HG03571 (cell line): ENCODE measurements at regions not wholly inside any gene's neighbourhood (a gene's known extent, or its start where the extent isn't known, plus 50 kb on each side); places are given as distances from the start of the nearest gene placed in this dataset.

ENCODE experiments used
- ATAC-seq: cut with Tn5 transposase; IDR thresholded peaks from one replicate; pipeline ENCODE4 v1.9.1; 2021; ENCODE audit not compliant: unreplicated experiment

- no peak for ATAC-seq
These were observed 393.8 kb downstream of the ZNF385D start for GRCh38 chr3:21357241-21357640.

DNA sequence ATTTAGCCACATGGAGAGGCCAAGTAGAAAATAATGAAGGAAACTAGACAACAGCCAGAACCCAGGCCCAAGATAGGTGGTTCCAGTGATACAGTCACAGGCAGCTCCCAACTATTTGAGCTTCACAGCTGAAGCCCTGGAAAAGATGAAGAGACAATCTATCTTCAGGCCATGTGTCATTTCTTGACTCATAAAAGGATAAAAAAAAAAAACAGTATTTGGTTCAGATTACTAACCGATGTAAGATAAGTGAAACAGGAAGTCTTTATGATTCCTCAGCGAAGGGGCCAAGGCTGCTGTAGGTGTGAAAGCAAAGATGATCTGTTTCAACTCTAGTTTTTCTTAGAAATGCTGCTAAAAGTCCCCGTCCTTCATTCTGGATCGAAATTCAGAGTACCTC, 394.6 kb downstream of the ZNF385D start:
- no peak for ATAC-seq

DNA sequence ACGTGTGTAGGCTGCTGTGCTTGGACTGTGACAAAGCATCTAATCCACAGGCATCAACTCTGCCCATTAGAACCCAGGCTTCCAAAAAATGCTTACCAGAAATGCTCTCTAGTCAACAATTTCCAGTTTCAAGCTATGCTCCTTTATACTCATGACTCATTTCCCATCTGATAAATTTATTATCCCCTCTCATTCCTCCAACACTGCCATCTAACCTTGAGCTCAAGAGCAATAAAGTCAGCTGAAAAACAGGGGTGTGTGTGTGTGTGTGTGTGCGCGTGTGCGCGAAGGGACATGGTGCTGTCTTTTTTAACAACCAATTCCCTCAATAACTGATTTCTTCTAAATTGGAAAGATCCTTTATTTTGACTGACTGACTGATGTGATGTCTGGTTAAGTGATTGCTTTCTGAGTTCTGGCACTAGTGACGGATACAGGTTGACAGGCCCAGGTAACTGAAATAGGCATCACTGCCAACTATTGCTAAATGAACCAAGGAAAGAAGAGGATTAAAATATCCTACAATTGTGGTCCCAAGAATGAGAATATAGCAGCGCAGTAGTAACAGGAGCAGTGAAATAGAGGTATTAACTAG, 405.5 kb downstream of the ZNF385D start:
- ATAC-seq = no peak

DNA sequence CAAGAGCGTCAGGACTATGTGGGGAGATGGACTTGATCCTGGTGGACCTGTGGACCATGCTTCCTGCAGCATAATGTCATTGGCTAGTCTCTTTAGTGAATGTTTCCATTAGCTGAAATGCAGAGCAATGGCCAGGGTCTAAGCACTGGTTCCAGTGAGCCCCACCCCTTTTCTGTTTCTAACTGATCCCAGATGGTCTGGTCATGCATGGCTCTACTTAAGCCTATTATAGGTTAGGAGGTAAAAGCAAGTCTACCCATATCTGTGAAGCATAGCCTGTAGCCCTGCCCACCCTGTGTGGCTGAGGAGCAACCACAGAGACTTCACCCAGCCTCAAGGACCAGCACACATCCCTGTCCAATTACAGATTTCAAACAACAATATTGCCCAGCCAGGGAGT, 419.2 kb downstream of the ZNF385D start:
- ATAC-seq = no peak

DNA sequence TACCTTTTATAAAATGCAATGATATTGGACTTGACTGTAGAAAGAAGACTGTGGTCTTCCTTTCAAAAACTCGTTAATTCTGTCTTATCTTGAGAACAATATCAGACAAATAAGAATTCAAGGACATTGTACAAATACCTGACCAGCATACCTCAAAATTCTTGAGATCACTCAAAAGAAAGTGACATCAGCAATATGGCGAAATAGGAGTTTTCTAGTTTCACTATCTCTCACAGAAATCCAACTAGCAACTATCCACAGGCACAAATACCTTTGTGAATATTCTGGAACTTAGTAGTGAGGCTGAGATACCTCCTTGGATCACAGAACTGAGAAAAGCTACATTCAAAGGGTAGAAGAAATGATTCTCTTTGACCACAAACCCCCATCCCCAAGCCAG, 419.7 kb downstream of the ZNF385D start:
- ATAC-seq = no peak

GRCh38 chr3:21330293-21330692, 420.7 kb downstream of the ZNF385D start:
- ATAC-seq = peak; percentile 64

DNA sequence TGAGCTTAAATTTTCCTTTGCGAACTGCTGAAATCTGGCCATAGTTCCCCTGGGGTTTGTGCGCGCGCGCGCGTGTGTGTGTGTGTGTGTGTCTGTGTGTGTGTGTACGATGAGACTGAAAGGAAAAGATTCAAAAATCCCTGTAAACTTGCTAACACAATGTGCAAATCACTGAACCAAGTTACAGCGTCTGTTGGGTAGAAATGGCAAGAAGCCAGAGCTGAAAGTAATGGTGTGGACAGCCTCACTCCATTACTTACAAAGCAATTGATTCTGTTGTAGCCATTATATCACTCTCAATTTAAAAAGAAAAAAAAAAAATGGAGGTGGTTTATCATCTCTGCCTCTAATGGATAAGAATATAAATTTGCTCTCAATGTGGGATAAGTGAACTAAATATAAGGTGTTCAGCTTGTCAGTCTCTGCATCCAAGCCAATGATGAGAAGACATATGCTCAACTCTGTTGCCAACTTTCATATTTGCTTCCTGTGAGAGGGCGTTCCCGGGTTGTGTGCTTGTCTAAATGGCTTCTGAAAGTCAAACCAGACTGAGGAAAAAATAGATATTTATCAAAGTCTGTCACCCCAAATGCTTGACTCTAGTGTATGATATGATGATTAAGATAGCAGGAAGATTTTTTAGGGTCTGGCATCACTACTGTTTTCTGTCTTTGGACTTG, 422.2 kb downstream of the ZNF385D start:
- no peak for ATAC-seq

GRCh38 chr3:21326704-21327475, 424.1 kb downstream of the ZNF385D start:
- no peak for ATAC-seq

DNA sequence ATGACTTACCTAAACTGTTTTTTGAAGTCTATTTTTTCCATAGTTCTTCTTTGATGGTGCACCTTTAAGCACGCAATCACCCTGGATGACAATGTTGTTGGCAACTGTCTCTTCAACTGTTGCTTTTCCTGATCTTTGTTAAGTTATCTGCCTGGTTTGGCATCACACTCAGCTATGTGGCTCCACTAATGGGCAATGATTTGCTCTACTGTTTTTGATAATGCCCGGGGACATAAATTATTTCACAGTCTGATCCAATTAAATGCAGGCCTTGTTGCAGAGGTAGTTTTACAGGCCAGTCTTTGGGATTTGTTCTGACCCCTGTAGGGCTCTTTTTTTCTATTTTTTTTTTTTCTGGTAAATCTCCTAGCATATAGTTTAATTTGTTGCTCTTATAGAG, 436.3 kb downstream of the ZNF385D start:
- no peak for ATAC-seq

- ATAC-seq = no peak
These were observed 440.1 kb downstream of the ZNF385D start for GRCh38 chr3:21310891-21311290.

- ATAC-seq = no peak
These were observed 440.8 kb downstream of the ZNF385D start for GRCh38 chr3:21310161-21310560.

DNA sequence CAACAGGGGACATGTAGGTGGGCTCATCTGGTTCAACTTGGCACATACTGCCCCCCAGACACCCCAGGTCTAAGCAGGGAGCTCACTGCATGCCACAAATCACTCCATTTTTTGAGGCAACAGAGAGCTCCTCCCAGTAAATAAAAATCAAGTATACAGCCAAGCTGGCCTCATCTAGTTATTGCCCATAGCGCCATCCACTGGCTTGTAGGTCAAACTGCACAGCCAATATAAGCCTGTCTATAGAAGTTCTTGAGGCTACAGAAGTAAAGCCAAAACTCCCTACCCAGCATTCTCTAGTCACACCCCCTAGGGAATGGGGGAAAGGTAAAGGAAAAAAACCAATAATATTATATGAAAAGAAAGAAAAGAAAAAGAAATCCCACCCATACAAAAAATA, 453.7 kb downstream of the ZNF385D start:
- no peak for ATAC-seq

DNA sequence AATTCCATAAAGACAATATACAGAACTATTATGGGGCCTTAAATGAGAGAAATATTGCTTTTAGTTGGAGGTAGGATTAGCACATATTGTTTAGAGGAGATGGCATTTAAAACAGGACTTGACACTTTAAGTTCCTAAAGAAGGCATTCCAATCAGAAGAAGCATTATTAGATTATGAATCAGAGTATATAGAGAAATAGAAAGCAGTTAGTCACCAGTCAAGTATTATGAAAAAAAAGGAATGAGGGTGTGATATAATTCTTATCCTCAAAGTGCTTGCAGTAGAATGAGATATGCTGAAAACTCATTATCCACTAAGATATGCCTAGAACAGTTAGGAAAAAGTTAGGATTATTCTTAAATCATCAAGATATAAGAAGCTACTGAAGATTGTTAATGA, 456.2 kb downstream of the ZNF385D start:
- ATAC-seq = no peak

- no peak for ATAC-seq
These were observed 458.0 kb downstream of the ZNF385D start for GRCh38 chr3:21292971-21293370.

GRCh38 chr3:21290557-21290956, 460.5 kb downstream of the ZNF385D start:
- ATAC-seq = no peak

- ATAC-seq = no peak
These were observed 476.9 kb downstream of the ZNF385D start for GRCh38 chr3:21274079-21274571.

DNA sequence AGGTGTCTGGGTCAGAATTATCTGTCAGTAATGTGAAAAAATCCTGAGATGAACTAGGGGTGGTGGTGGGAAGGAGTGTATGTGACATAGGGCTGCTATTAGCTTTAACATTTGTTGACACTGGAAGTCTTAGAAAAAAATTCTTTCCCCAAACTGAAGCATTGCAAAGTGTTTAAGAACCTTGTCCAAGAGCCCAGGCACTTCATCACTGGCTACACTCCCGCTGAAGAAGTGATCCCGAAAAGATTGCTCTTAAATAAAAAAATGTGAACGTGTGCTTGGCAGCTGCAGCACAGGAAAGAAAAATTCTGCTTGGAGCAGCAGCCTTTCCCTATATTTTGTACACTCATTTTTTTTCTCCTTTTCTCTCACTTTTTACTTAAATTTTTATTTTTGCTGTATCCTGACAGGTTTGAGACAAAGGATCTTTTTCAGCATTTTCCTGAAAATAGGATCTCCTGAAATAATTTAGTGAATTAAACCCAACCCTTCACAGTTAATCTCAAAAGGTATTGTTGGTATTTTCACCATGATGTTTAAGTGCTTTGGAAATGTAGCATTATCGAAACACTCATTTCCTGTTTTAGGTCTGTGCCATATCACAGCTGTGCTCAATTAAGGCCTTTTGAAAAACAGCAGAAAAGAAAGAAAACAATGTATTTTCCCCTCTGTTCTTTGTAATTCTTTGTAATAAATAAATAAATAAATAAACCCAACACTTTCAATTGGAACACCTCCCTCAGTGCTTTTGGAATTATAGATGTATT, 477.6 kb downstream of the ZNF385D start:
- ATAC-seq = no peak

- no peak for ATAC-seq
These were observed 479.4 kb downstream of the ZNF385D start for GRCh38 chr3:21271606-21272016.

GRCh38 chr3:21269882-21270281, 481.1 kb downstream of the ZNF385D start:
- ATAC-seq = no peak

DNA sequence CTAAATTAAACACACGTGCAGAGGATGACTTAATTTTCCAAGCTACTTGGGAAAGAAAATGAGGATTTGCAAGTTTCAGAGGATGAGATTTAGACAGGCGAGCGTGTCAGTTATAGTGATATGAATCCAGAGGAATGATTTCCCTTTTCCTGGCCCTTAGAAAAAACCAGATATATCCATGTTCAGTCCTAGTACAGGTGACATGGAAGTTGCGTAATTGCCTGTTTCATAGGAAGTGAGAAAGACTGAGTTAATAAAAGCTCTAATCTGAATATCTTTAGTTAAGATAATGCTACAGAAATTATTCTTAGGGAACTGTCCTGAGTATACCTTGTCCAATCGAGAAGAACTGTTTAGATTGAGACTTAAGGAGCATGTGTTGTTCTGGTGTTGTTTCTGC, 490.5 kb downstream of the ZNF385D start:
- no peak for ATAC-seq

DNA sequence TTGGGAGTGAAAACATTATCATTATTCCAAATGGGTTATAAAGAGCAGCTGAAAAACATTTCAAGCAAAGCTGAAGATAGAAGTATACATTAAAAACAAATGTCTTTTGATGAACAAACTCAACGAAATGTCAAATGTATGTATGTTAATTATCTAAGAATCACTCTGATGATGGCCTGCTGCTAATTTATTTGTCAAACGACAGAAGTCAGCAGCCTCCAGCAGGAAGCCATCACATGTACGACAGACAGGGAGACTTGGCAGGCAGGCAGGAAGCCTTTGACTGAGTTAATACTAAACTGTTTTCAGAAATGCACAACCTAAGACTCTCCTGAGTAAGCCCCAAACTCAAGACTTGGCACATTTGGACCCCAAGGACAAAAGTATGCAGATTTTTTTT, 491.1 kb downstream of the ZNF385D start:
- no peak for ATAC-seq
